ENCODE measurements at regions not wholly inside any gene's neighbourhood (a gene's known extent, or its start where the extent isn't known, plus 50 kb on each side); places are given as distances from the start of the nearest gene placed in this dataset.

DNA sequence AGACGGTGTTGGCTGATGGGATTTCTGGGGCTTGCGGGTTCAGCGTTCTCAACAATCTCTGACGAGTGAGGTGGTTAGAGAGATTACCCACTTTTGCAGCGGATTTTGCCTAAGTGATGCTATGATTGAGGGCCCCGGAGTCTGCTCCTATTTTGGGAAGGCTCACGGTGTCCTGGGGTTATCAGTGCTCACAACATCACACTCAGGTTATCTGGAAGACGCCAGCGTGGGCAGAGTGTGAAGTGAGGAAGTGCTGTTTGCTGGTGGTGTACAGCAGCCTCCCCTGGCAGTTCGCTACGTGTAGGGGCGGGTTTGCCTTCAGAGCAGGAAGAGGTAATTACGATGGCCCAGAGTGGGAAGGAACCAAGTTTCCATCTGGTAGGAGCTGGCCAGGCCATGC is 341.2 kb upstream of the IRX2 start:
- TF ChIP-seq, protein P1, sequence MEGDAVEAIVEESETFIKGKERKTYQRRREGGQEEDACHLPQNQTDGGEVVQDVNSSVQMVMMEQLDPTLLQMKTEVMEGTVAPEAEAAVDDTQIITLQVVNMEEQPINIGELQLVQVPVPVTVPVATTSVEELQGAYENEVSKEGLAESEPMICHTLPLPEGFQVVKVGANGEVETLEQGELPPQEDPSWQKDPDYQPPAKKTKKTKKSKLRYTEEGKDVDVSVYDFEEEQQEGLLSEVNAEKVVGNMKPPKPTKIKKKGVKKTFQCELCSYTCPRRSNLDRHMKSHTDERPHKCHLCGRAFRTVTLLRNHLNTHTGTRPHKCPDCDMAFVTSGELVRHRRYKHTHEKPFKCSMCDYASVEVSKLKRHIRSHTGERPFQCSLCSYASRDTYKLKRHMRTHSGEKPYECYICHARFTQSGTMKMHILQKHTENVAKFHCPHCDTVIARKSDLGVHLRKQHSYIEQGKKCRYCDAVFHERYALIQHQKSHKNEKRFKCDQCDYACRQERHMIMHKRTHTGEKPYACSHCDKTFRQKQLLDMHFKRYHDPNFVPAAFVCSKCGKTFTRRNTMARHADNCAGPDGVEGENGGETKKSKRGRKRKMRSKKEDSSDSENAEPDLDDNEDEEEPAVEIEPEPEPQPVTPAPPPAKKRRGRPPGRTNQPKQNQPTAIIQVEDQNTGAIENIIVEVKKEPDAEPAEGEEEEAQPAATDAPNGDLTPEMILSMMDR (conservative IDR thresholded peaks at IDR 0.05; ENCODE audit: low read depth, low read length) = no peak
- no peak for TF ChIP-seq EZH2phosphoT487 (IDR thresholded peaks at IDR 0.05; ENCODE audit: borderline replicate concordance, low read length)
